NCI-H1105 treated with DMSO at 0.1 percent for 48 hours (cell line): ENCODE measurements at regions not wholly inside any gene's neighbourhood (a gene's known extent, or its start where the extent isn't known, plus 50 kb on each side); places are given as distances from the start of the nearest gene placed in this dataset.

Experiments used
- DNase-seq: peaks from one replicate; lab custom pipeline; 2025; lab: John Stamatoyannopoulos, UW

GRCh38 chr16:87229230-87230188 lies 87.7 kb downstream of the C16orf95 start:
- DNase-seq = no peak

DNA sequence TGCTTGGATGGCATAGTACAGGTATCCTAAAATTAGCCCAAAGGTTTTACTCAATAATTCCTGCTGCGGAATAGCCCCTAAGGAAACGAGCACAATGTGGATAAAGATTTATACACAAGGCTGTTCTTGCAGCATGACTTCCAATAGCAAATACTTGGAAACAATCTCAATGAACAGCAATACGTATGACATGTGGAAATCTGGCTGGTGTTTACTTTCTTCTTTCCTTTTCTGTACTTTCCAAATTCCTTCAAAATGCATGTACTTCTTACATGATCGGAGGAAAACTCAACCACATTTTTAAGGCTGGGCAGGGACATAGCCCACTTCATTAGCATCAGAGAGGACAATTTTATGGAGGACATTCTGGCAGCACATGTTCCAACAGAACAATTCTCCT lies 86.6 kb downstream of the C16orf95 start:
- no peak for DNase-seq

- no peak for DNase-seq
These were observed 85.9 kb downstream of the C16orf95 start for GRCh38 chr16:87231295-87231694.

DNA sequence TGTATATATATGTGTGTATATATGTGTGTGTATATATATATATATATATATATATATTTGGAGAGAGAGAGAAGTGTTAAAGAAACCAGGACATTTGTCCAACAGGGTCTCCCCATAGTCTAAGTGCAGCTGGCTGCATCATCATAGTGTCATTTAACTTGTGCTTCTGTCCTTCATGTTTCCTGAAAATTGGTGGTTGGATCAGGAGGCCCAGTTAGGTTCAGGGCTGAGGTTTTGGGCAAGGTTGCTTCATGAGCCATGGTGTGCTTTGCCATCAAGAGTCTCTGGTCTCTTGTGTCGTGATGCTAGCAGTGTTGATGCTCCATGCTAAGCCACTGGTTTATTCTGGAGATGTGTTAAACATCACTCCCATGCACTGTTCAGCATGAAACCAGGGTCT lies 85.3 kb downstream of the C16orf95 start:
- DNase-seq = no peak

GRCh38 chr16:87233928-87234327 lies 83.3 kb downstream of the C16orf95 start:
- no peak for DNase-seq

DNA sequence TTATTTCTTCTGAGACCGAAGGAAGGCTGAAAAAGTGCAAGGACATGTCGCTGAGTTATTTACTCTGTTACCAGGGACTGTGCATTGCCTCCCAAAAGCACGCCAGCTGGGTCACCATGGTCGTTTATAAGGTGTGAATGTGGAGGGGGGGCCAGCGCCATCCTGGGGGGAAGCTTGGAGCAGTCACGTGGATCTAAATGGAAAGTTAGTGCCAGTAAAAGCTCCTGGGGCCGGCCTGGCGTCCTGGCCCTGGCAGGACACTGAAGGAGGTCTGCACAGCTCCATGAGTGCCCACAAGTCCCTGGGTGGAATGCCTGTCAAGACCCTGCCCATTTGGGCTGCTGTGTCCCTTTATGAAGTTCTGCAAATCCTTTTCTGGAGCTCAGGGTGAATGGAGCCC lies 82.6 kb downstream of the C16orf95 start:
- DNase-seq = no peak

DNA sequence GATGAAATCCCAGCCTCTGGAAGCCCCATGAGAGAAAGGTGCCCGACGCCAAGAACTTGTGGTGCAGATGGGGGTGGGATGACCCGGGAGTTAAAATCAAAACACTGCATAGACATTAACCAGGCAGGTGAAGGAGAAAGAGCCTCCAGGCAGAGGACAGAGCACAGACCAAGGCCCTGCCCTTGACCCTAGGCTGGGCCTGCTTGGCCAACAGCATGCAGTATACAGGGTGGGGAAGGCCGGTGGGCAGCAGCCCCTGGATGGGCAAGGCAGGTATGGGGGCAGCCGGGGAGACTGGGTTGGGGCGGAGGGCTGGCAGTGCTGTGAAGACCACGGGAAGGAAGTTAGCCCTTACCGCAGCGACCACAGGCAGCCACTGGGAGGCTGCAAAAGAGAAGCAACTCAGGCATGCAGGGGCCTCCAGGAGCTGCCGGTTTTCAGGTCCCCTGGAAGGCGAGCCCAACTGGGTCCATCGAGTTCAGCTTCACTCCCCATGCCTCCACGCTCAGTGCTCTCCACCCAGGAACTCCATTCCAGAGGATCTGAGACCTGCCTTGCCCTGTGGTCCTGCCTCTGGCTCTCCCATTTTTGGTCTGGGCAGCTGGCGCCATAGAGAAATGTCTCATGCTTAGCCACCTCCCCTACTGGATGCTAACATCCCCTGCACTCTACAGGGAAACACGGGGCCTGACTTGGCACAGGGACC lies 81.2 kb downstream of the C16orf95 start:
- DNase-seq = no peak

DNA sequence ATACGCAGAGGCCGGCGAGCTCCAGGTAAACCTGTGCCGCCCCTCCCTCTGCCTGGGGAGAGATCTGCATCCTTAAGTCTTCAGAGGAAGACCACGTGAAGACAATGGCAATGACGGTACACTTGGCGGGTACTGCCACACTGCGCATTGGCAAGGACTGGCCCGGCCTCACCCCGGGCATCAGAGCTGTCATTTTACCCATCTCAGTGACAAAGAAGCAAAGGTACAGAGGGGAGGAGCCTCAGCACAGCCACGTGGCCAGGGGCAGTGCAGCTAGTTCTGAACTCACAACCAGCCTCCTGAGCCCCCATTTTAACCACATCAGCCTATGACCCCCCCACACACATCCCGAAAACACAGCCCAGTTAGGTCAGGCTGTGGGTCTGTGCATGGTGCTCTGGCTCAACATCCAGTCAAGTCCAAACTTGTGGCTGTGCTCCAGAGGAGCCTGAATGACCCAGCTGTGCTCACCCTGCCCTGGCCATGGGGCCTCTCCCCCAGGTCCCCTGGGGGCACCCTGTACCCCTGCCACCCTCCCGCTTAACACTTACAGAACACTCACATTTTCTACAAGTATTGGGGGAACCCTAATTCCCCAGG lies 80.6 kb downstream of the C16orf95 start:
- no peak for DNase-seq

- no peak for DNase-seq
These were observed 78.9 kb downstream of the C16orf95 start for GRCh38 chr16:87238361-87238715.

DNA sequence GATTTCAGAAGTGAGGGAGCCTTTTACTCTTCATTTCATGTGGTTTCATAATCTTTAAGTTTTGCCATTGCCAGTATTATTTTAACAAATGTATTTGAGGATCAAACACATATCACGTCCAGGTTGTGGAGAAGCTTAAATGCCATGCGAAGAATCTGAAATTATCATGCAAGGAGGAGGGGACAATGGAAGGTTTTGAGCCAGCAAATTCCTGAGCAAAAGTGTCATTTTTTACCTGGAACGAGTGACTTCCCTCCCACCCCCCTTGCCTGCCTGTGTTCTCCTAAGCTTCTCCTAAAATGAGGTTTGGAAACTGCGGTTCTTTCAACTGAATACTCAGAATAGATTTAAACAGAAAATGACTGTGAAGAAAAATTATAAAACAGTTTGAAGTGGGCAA lies 77.6 kb downstream of the C16orf95 start:
- no peak for DNase-seq

- DNase-seq = no peak
These were observed 76.7 kb downstream of the C16orf95 start for GRCh38 chr16:87240211-87241136.

- DNase-seq = no peak
These were observed 75.9 kb downstream of the C16orf95 start for GRCh38 chr16:87241137-87241771.

DNA sequence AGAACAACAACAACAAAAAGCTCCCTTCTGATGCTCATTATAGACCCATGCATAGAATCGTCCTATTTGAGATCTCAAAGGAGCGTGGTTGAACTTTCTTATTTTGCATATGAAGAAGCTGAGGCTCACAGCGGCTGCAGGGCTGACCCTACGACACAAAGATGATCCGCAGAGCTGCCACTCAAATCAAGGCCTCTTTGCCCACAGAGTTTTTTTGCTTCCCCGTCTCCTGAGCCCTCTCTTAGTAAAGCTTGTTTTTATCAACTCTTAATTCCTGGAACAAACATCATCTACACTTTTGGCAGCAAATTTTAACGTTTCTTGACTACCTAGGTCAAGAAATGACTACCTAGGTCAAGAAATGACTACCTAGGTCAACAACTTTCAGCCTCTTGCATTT lies 73.7 kb downstream of the C16orf95 start:
- DNase-seq = no peak

- no peak for DNase-seq
These were observed 72.5 kb downstream of the C16orf95 start for GRCh38 chr16:87244636-87245197.

DNA sequence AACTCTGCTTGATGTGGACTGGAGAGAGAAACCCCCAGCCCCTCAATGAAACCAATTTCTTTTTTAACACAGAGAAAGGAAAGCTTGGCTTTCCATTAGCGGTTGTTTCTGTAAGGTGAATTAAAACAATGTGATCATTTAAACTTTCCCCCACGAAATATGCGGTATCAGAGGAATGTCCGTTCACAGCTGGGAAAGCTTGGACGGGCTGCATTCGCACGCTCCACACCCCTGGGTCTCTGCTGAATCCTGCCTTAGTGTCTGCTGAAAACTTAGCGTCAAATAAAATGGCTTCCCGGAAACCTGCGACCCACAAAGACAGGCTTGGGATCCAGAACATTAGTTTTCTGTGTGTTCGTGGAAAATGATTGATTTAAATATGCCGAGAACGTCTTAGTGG lies 71.7 kb downstream of the C16orf95 start:
- no peak for DNase-seq

GRCh38 chr16:87246269-87247065 lies 70.7 kb downstream of the C16orf95 start:
- no peak for DNase-seq

GRCh38 chr16:87248714-87249113 lies 68.5 kb downstream of the C16orf95 start:
- no peak for DNase-seq

DNA sequence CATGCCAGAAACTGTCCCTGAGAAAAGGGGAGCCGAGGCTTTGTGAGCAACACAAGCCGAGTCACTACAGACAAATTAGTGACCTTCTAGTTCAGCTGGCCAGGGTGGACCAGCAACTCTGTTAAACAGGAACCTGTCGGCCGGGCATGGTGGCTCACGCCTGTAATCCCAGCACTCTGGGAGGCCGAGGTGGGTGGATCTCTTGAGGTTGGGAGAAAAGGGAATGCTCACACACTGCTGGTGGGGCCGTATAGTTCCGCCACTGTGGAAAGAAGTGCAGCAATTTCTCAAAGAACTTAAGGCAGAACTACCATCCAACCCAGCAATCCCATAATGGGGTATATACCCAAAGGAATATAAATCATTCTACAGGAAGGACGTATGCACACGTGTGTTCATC lies 67.8 kb downstream of the C16orf95 start:
- DNase-seq = no peak

DNA sequence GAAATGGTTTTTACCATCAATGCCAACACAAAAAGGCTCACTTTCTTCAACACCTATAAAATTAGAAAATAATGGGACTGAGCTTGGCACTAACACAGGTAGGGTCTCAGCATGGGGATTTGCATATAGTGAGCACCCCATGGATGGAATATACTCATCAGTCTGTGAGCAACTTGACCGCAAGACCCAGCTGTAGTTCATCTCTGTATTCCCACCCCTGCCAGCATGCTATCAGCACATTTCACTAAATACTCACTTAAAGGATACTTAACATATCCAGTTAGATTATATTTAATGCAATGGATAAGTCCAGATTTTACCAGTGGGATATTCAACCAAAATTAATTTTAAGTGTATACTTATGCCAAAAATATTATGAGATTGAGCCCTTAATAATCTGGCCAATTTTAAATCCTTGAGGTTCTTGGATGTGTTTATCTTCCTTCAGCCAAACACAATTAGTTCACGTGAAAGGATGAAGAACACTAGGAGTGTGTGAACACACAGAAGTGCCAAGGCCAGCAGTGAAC lies 66.7 kb downstream of the C16orf95 start:
- DNase-seq = no peak
